ENCODE measurements at regions not wholly inside any gene's neighbourhood (a gene's known extent, or its start where the extent isn't known, plus 50 kb on each side); places are given as distances from the start of the nearest gene placed in this dataset.
A peak's percentile ranks its signal among the peaks of the same experiment; 100 is the strongest.

GRCh38 chr4:157880761-157881160 is 292.1 kb downstream of the GASK1B start:
- no peak for DNase-seq

GRCh38 chr4:157854819-157855218 is 318.0 kb downstream of the GASK1B start:
- no peak for DNase-seq

GRCh38 chr4:157840648-157841047 is 332.2 kb downstream of the GASK1B start:
- DNase-seq, result no peak

- DNase-seq, result no peak
Observed at GRCh38 chr4:157840034-157840433, 332.8 kb downstream of the GASK1B start.

- DNase-seq, result peak; percentile 1
Observed at GRCh38 chr4:157838366-157838765, 334.5 kb downstream of the GASK1B start.

- DNase-seq, result no peak
Observed at GRCh38 chr4:157837071-157837703, 335.6 kb downstream of the GASK1B start.

- DNase-seq, result no peak
Observed at GRCh38 chr4:157832596-157832995, 340.2 kb downstream of the GASK1B start.

- DNase-seq, result no peak
Observed at GRCh38 chr4:157824021-157824420, 348.8 kb downstream of the GASK1B start.

- DNase-seq, result no peak
Observed at GRCh38 chr4:157821814-157822213, 351.0 kb downstream of the GASK1B start.

- DNase-seq, result no peak
Observed at GRCh38 chr4:157819693-157820464, 352.9 kb downstream of the GASK1B start.

- DNase-seq, result no peak
Observed at GRCh38 chr4:157818946-157819692, 353.7 kb downstream of the GASK1B start.

- no peak for DNase-seq
Observed at GRCh38 chr4:157810137-157810774, 362.6 kb downstream of the GASK1B start.

GRCh38 chr4:157808796-157809383 is 363.9 kb downstream of the GASK1B start:
- no peak for DNase-seq

- DNase-seq, result peak; percentile 4
Observed at GRCh38 chr4:157806184-157806583, 366.6 kb downstream of the GASK1B start.

- no peak for DNase-seq
Observed at GRCh38 chr4:157804986-157805385, 367.8 kb downstream of the GASK1B start.

- no peak for DNase-seq
Observed at GRCh38 chr4:157803845-157804521, 368.8 kb downstream of the GASK1B start.

- DNase-seq, result no peak
Observed at GRCh38 chr4:157803421-157803820, 369.4 kb downstream of the GASK1B start.

GRCh38 chr4:157795495-157795894 is 377.3 kb downstream of the GASK1B start:
- DNase-seq, result no peak

GRCh38 chr4:157792716-157793115 is 380.1 kb downstream of the GASK1B start:
- peak; percentile 43 for DNase-seq

- no peak for DNase-seq
Observed at GRCh38 chr4:157791236-157791635, 381.6 kb downstream of the GASK1B start.

- no peak for DNase-seq
Observed at GRCh38 chr4:157787618-157788017, 385.2 kb downstream of the GASK1B start.

GRCh38 chr4:157781361-157781760 is 391.5 kb downstream of the GASK1B start:
- DNase-seq, result no peak

Measured in fibroblast of skin of abdomen (primary cell).